Testis (tissue), 2 donors: ENCODE measurements at regions not wholly inside any gene's neighbourhood (a gene's known extent, or its start where the extent isn't known, plus 50 kb on each side); places are given as distances from the start of the nearest gene placed in this dataset.

ENCODE experiments used
- DNase-seq: peaks from one replicate; pipeline ENCODE4 v3.0.0-alpha.2; 2019
- H3K27ac ChIP-seq, 2 donors: fragments of 200-600 bp; sonication (generic); one replicate each; pipeline ENCODE4 v1.5.1; 2019
- H3K27me3 ChIP-seq: fragments of 200-600 bp; sonication (generic); one replicate; pipeline ENCODE4 v1.5.1; 2019
- H3K36me3 ChIP-seq: fragments of 200-600 bp; sonication (generic); one replicate; pipeline ENCODE4 v1.5.1; 2017; ENCODE audit warnings: low read depth; ENCODE audit errors: missing control alignments
- H3K4me1 ChIP-seq: fragments of 200-600 bp; sonication (generic); one replicate; pipeline ENCODE4 v1.5.1; 2019
- H3K4me3 ChIP-seq, 2 donors: fragments of 200-600 bp; sonication (generic); one replicate each; pipeline ENCODE4 v1.5.1; 2017 to 2019
- H3K9me3 ChIP-seq: fragments of 200-600 bp; sonication (generic); one replicate; pipeline ENCODE4 v1.5.1; 2017
- POLR2A ChIP-seq: fragments of 450-650 bp; IDR thresholded peaks from one replicate; pipeline ENCODE4 v1.6.1; 2017; ENCODE audit warnings: antibody characterized with exemption, mild to moderate bottlenecking, moderate library complexity
- WGBS, 2 donors: methylation state at CpG; one replicate each; pipeline ENCODE4 v1.1.5; 2018; 5-methylcytosine and 5-hydroxymethylcytosine counted together
- intact Hi-C: fragments of 100-400 bp; cut with DNase I; formaldehyde crosslinking; loops from one replicate; pipeline ENCODE4 v1.15.1; 2023; ENCODE audit warnings: low total_unique reads
- TF ChIP-seq, protein P1 (sequence below), 3 experiments: fragments of 450-650 bp in 2 of 3; fragments of 200-600 bp in 1 of 3; sonication (generic) in 1 of 3; IDR thresholded peaks; one replicate each; pipeline ENCODE4 v1.5.1; 2016 to 2019; ENCODE audit warnings: antibody characterized with exemption in 3 of 3, mild to moderate bottlenecking in 2 of 3, moderate library complexity in 1 of 3

DNA sequence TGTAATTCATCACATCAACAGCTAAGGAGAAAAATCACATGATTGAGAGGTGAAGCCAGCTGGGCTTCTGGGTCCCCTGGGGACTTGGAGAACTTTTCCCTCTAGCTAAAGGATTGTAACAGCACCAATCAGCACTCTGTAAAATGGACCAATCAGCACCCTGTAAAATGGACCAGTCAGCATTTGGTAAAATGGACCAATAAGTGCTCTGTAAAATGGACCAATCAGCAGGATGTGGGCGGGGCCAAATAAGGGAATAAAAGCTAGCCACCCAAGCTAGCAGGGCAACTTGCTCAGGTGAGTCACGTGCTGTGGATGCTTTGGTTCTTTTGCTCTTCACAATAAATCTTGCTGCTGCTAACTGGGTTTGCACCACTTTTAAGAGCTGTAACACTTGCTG is 1248.3 kb downstream of the PCDH18 start:
- peak; percentile 61 for DNase-seq
- intact Hi-C loops, result no loop called here
- no peak for TF ChIP-seq POLR2A
- TF ChIP-seq, protein P1, sequence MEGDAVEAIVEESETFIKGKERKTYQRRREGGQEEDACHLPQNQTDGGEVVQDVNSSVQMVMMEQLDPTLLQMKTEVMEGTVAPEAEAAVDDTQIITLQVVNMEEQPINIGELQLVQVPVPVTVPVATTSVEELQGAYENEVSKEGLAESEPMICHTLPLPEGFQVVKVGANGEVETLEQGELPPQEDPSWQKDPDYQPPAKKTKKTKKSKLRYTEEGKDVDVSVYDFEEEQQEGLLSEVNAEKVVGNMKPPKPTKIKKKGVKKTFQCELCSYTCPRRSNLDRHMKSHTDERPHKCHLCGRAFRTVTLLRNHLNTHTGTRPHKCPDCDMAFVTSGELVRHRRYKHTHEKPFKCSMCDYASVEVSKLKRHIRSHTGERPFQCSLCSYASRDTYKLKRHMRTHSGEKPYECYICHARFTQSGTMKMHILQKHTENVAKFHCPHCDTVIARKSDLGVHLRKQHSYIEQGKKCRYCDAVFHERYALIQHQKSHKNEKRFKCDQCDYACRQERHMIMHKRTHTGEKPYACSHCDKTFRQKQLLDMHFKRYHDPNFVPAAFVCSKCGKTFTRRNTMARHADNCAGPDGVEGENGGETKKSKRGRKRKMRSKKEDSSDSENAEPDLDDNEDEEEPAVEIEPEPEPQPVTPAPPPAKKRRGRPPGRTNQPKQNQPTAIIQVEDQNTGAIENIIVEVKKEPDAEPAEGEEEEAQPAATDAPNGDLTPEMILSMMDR (IDR thresholded peaks at IDR 0.05), result no peak

DNA sequence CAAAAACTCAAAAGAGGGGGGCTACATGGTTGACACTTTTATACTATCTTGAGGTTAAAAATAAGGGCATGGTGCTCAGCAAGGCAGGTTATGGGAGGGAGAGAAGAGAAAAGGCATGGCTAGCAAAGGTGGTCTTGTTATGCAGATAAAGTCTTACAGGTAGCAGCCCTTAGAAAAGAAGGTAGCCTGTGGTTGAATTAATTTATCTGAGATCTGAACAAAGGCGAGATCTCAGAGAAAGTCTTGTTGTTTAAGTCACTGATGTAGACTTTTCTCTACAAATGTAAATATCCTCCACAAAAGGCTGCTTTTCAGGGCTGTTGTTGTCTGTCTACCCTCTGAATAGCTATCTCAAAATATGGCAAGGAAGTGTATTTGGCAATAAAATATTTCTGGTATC is 1250.4 kb downstream of the PCDH18 start:
- DNase-seq, result no peak
- H3K27ac ChIP-seq, result no peak overlapping the region
- WGBS, 2 donors, result 60 to 74% methylated on average over 1 of the region's 1 CpG
- intact Hi-C loops, result no loop called here
- no peak overlapping the region for H3K4me3 ChIP-seq
- H3K9me3 ChIP-seq, result no peaks in the 10 kb centered on the region
- H3K27me3 ChIP-seq, result no peaks in the 10 kb centered on the region
- H3K4me1 ChIP-seq, result no peaks in the 10 kb centered on the region
- H3K36me3 ChIP-seq, result no peaks in the 10 kb centered on the region
- TF ChIP-seq, protein P1 (IDR thresholded peaks at IDR 0.05), result no peak
- no peak for TF ChIP-seq POLR2A

More for the DNA sequence above, 1248.3 kb downstream of the PCDH18 start:
- Histone ChIP-seq H3K36me3 (no peaks in the 10 kb centered on the region), H3K4me1 (no peaks in the 10 kb centered on the region), H3K4me3 (no peak overlapping the region), H3K9me3 (no peaks in the 10 kb centered on the region), H3K27ac (no peak overlapping the region), H3K27me3 (no peaks in the 10 kb centered on the region)
- WGBS, 2 donors, result 58 to 77% methylated on average over 2 of the region's 2 CpGs

DNA sequence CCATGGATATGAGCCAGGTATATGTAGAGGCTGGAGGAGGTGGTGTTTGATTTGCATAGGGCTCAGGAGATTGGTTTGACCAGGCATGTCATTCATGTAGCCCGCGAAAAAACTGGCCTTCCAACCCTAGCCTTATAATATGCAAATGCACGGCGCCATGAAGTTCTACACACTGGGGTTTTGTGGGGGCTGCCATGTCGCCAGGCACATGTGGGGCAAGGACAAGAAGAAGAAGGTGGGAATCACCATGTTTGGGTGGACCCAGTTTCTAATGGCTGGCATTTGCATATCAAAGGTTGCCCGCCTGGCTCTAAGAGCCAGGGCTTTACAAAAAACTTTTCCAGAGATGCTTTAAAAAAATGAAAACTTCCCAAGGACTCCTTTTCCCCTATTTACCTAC is 1251.0 kb downstream of the PCDH18 start:
- WGBS, 2 donors, result 60 to 63% methylated on average over 6 of the region's 6 CpGs
- no peak for TF ChIP-seq POLR2A
- TF ChIP-seq, protein P1 (IDR thresholded peaks at IDR 0.05), result no peak
- DNase-seq, result no peak
- Histone ChIP-seq H3K4me1 (no peaks in the 10 kb centered on the region), H3K27me3 (no peaks in the 10 kb centered on the region), H3K9me3 (no peaks in the 10 kb centered on the region), H3K36me3 (no peaks in the 10 kb centered on the region), H3K27ac (no peak overlapping the region), H3K4me3 (no peak overlapping the region)
- intact Hi-C loops, result no loop called here

DNA sequence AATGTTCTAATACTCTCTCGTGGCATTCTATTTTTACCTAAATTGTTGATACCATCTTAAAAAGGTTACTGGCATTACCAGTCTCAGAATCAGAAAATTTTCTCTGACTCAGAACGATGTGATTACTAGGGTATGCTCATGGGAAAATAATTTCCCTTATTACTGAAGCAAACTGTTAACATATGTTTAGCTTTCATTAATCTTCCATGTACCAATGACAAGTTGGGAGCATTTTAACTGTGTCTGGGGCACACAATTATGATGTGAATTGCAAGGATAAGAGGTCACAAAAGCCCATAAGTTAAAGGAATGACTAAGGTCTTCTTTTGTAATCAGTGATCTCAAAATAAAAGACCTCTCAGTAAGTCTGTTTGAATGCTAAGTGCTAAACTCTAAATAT is 1254.6 kb downstream of the PCDH18 start:
- Histone ChIP-seq H3K36me3 (no peaks in the 10 kb centered on the region), H3K9me3 (no peaks in the 10 kb centered on the region), H3K4me1 (no peaks in the 10 kb centered on the region), H3K4me3 (no peak overlapping the region), H3K27me3 (no peaks in the 10 kb centered on the region), H3K27ac (no peak overlapping the region)
- intact Hi-C loops, result no loop called here
- 38 to 41% methylated on average over 2 of the region's 2 CpGs for WGBS, 2 donors
- no peak for DNase-seq
- TF ChIP-seq, protein P1 (IDR thresholded peaks at IDR 0.05), result no peak
- TF ChIP-seq POLR2A, result no peak

DNA sequence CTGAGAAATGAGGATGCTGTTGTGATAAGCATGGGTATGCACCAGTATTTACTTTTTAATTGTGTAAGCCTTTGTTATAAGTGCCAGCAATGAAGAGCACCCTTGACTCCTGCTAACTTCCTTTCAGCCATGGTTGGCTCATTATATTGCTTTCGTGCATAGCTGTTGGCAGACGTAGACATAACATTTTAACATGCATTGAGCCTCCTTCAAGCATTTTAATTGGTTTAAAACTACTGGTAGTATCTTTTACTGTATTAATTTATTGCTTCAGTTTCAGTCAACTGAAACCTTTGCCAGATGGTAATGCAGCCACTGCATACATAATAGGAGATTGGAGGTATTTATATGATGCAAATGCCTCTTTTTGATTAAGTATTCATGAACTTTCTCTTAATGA is 1285.4 kb downstream of the PCDH18 start:
- Histone ChIP-seq H3K4me3 (no peak overlapping the region), H3K36me3 (no peaks in the 10 kb centered on the region), H3K9me3 (no peaks in the 10 kb centered on the region), H3K27me3 (no peaks in the 10 kb centered on the region), H3K27ac (no peak overlapping the region), H3K4me1 (no peaks in the 10 kb centered on the region)
- DNase-seq, result no peak
- 49 to 55% methylated on average over 2 of the region's 2 CpGs for WGBS, 2 donors
- intact Hi-C loops, result no loop called here
- TF ChIP-seq POLR2A, result no peak
- TF ChIP-seq, protein P1 (IDR thresholded peaks at IDR 0.05), result no peak
